ENCODE measurements at regions not wholly inside any gene's neighbourhood (a gene's known extent, or its start where the extent isn't known, plus 50 kb on each side); places are given as distances from the start of the nearest gene placed in this dataset.

DNA sequence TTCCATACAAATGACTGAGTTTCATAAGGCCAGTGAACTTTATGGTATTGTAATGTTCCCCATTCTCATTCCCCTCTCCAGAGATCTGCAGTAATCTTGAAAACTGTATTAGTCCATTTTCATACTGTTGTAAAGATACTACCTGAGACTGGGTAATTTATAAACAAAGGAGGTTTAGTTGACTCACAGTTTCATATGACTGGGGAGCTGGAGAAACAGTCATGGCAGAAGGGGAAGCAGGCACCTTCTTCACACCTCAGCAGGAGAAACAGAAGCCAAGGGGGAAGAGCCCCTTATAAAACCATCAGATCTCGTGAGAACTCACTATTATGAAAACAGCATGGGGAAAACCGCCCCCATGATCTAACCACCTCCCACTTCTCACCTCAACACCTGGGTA is 318.7 kb upstream of the KLF12 start:
- no peak for DNase-seq (ENCODE audit: low read depth in 4 of 4, low spot score in 3 of 4)

GRCh38 chr13:74452176-74452575 is 318.0 kb upstream of the KLF12 start:
- DNase-seq (ENCODE audit: low read depth in 4 of 4, low spot score in 3 of 4) = no peak

GRCh38 chr13:74450964-74451363 is 316.8 kb upstream of the KLF12 start:
- no peak for DNase-seq (ENCODE audit: low read depth in 4 of 4, low spot score in 3 of 4)

- DNase-seq (ENCODE audit: low read depth in 4 of 4, low spot score in 3 of 4) = no peak
Observed at GRCh38 chr13:74450525-74450845, 316.3 kb upstream of the KLF12 start.

DNA sequence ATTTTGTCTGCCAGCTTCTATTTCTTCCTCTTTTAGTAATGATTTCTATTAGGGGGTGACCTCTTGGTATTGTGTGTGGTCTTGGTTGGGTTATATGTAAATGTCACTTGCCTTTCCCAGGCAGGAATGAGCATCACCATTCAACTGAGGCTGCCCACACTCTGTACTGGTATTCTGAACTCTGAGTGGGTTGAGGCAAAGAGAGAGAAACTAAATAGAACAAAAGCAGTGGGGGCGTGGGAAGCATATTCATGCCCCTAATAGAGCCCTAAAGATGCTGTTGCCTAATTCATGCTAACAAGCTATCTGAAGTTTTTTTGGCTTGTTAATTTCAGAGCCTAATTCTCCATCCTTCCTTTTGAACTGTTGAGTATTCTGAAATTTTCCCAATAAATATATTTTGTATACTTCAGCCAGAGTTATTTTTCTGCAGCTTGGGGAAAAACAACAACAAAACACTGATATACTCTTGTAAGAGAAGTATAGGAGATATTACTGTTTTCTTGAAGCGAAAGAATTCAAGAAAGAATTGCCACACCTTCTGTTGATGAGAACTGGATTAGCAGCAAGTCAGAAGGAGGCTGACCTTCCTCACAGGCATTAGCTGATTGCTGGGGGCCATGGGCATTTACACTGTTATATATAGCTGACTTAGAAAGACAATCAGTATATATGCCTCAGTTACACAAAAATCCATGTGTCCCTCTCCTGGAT is 315.8 kb upstream of the KLF12 start:
- no peak for DNase-seq (ENCODE audit: low read depth in 4 of 4, low spot score in 3 of 4)

GRCh38 chr13:74444864-74445479 is 310.8 kb upstream of the KLF12 start:
- no peak for DNase-seq (ENCODE audit: low read depth in 4 of 4, low spot score in 3 of 4)

DNA sequence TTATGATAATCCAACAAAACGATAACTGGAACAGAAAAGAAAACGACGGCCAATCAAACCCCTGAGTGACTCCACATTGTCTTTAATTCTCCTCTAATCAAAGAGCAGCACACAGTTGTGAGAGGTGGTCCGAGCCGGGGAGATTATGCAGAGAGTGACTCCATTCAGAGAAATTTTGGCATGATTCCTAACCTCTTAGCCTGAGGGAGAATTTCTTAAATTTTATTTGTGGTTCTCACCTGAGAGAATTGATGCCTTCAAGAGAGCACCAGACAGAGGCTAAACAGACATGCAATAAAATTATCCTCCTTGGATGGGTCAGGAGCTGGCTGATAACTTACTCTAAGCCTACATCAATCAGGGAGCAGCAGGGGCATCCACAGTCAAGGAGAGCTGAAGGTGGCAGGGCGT is 310.0 kb upstream of the KLF12 start:
- DNase-seq (ENCODE audit: low read depth in 4 of 4, low spot score in 3 of 4) = no peak

DNA sequence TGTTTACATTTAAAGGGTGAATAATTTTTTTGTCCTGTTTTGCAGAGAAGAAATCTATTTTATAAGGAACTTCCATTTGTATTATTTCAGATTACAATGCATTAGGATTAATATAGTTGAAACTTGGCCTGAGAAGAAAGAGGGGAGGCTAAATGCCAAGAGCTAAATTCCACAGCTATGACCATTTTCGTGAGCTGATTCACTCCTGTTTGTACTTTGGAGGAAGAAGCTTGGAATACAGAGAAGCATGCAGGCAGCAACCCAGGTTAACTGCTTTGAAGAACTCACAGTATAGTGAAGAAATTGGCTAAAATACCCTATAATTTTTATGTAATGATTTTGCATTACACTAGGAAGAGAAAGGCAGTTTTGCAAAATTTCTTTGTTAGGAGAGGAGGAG is 309.4 kb upstream of the KLF12 start:
- no peak for DNase-seq (ENCODE audit: low read depth in 4 of 4, low spot score in 3 of 4)

DNA sequence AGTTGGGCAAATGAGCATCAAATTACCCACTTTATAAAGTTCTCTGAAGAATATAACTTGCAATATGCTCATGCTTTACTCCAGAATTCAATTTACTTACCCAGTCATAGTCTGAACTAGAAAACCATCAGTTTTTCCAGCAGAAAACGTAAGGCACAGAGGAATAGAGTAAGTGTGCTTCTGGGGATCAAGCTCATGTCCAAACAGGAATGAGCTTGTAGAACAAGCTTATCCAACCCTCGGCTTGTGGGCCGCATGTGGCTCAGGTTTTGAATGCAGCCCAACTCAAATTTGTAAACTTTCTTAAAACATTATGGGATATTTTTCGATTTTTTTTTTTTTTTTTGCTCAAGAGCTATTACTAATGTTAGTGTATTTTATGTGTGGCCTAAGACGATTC is 308.5 kb upstream of the KLF12 start:
- no peak for DNase-seq (ENCODE audit: low read depth in 4 of 4, low spot score in 3 of 4)

GRCh38 chr13:74438901-74439300 is 304.7 kb upstream of the KLF12 start:
- no peak for DNase-seq (ENCODE audit: low read depth in 4 of 4, low spot score in 3 of 4)

- DNase-seq (ENCODE audit: low read depth in 4 of 4, low spot score in 3 of 4) = no peak
Observed at GRCh38 chr13:74434782-74435181, 300.6 kb upstream of the KLF12 start.

GRCh38 chr13:74424455-74424854 is 290.3 kb upstream of the KLF12 start:
- no peak for DNase-seq (ENCODE audit: low read depth in 4 of 4, low spot score in 3 of 4)

DNA sequence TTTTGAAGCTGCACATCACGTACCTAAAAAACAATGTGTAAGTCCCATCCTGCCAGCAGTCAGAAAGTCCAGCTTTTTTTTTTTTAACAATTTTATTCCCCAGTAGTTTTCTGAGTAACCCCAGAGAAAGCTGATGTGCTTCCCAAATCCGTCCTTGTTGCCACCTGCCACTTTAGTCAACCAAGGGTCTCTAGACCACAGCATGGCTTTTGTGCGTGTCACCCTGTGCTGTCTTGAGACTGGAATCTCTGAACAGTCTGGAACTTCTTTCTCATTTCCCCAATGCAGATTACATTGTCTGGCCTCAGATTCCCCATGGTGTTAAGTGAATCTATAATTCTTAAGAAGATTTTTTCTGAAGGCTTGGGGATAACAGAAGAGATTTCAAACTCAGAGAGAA is 289.2 kb upstream of the KLF12 start:
- no peak for DNase-seq (ENCODE audit: low read depth in 4 of 4, low spot score in 3 of 4)

- no peak for DNase-seq (ENCODE audit: low read depth in 4 of 4, low spot score in 3 of 4)
Observed at GRCh38 chr13:74414458-74414857, 280.3 kb upstream of the KLF12 start.

DNA sequence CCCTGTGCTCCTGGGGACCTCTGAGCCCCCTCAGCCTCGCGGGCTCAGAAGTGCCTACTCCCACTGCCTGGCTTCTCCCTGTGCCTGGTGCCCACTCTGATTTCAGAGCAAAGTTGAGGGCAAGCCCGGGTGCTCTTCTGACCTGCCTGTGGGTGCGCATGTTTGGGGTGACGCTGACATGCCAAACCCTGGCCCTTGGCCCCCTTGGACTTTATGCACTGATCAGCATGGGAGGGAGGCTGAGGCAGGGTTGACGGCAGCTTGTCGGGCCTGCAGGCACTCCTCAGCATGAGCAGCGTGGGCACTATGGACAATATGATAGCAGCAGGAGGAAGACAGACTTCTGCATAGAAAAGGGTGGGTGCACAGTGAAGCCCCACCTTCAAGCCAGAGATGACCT is 279.3 kb upstream of the KLF12 start:
- no peak for DNase-seq (ENCODE audit: low read depth in 4 of 4, low spot score in 3 of 4)

GRCh38 chr13:74409551-74409950 is 275.3 kb upstream of the KLF12 start:
- DNase-seq (ENCODE audit: low read depth in 4 of 4, low spot score in 3 of 4) = no peak

- no peak for DNase-seq (ENCODE audit: low read depth in 4 of 4, low spot score in 3 of 4)
Observed at GRCh38 chr13:74406420-74406819, 272.2 kb upstream of the KLF12 start.

- no peak for DNase-seq (ENCODE audit: low read depth in 4 of 4, low spot score in 3 of 4)
Observed at GRCh38 chr13:74398599-74398998, 264.4 kb upstream of the KLF12 start.

- DNase-seq (ENCODE audit: low read depth in 4 of 4, low spot score in 3 of 4) = no peak
Observed at GRCh38 chr13:74389056-74389455, 254.9 kb upstream of the KLF12 start.

DNA sequence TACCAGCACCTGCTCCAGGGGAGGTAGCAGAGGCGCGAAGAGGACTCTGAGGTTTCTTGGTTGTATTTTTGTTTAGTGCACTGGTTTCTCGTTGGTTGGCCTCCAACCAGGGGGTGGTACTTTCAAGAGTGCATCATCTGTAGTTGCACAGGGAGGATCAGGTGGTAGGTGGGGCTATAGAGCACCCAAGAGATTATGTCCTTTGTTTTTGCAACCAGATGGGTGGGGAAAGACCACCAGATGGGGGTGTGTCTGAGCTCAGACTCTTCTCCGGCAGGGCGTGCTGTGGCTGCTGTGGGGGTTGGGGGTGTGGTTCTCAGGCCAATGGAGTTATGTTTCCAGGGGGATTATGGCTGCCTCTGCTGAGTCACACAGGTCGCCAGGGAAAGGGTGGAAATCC is 254.4 kb upstream of the KLF12 start:
- DNase-seq (ENCODE audit: low read depth in 4 of 4, low spot score in 3 of 4) = no peak

GRCh38 chr13:74372511-74372910 is 238.3 kb upstream of the KLF12 start:
- no peak for DNase-seq (ENCODE audit: low read depth in 4 of 4, low spot score in 3 of 4)

DNA sequence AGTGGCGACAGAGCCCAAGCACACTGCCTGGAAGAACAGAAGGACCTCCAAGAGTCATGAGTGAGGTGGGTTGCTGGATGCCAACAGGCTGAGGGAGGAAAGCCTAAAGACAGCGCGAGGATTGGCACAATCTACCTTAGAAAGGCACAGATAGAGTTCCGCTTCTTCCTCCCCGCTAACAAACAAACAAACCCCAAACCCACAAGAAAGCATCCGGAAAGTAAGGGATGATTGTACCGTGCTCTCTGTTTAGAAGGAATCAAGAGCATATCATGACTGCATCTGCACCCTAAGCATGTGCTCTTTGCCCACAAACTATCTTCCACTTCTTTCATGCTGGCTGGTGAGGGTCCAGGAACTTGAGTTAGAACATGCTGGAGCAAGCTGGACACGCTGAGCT is 233.0 kb upstream of the KLF12 start:
- DNase-seq (ENCODE audit: low read depth in 4 of 4, low spot score in 3 of 4) = no peak

DNA sequence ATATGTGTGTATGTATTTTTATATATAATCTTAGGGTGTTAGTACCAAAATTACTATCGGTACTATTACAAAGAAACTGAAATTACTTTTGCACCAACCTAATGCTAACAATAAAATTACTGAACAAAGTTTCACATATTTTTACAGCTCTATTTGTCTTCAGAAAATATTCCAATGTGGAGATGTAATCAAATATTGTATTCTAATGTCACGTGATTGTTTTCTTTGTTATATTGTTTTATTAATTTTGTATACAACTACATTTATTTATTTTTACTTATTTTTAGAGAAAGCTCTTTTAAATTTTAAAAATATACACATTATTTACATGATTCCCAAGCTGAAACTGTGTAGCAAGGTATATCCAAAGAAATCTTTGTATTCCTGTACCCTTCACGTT is 227.1 kb upstream of the KLF12 start:
- no peak for DNase-seq (ENCODE audit: low read depth in 4 of 4, low spot score in 3 of 4)
